Muscle layer of colon (tissue), 2 donors: ENCODE measurements at regions not wholly inside any gene's neighbourhood (a gene's known extent, or its start where the extent isn't known, plus 50 kb on each side); places are given as distances from the start of the nearest gene placed in this dataset.

Source experiments
- H3K27ac ChIP-seq: one replicate; pipeline ENCODE4 v1.7.0; 2013; ENCODE audit warnings: low read depth, mild to moderate bottlenecking, low read length, moderate library complexity
- H3K27me3 ChIP-seq, 2 donors: one replicate each; pipeline ENCODE4 v1.7.0; 2013; ENCODE audit warnings: low read length in 2 of 2, mild to moderate bottlenecking in 2 of 2; ENCODE audit not compliant: insufficient read depth in 2 of 2, control insufficient read depth in 1 of 2
- H3K36me3 ChIP-seq: one replicate; pipeline ENCODE4 v1.7.0; 2013; ENCODE audit warnings: mild to moderate bottlenecking, low read length; ENCODE audit not compliant: insufficient read depth
- H3K4me1 ChIP-seq: one replicate; pipeline ENCODE4 v1.7.0; 2013; ENCODE audit warnings: mild to moderate bottlenecking, low read length; ENCODE audit not compliant: insufficient read depth
- H3K4me3 ChIP-seq, 2 donors: one replicate each; pipeline ENCODE4 v1.7.0; 2013; ENCODE audit warnings: low read length in 2 of 2, low read depth in 1 of 2, mild to moderate bottlenecking in 1 of 2, moderate library complexity in 1 of 2
- H3K9ac ChIP-seq: one replicate; pipeline ENCODE4 v1.7.0; 2013; ENCODE audit warnings: low read length
- H3K9me3 ChIP-seq: one replicate; pipeline ENCODE4 v1.7.0; 2013; ENCODE audit warnings: mild to moderate bottlenecking, low read length
- donor health status: abdominal sarcoma.
- donor health status: Adenocarcinoma of cecum.

DNA sequence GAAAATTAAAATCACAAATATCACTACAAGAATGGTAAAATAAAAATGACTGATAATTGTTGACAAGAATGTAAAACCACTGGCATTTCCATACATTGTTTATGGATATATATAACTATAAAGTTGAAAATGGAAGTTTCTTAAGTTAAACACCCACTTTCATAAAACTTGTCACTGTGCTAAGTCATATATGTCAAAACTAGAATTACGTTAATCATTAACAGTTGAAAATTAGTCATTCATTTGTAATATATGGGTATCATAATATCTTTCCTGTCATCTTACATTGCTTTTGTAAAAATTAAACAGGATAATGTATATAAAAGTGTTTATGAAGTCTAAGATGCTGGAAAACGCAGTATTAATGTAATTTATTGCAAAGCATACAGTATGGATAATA, 1398.6 kb upstream of the ALCAM start:
- no peaks in the 10 kb centered on the region for H3K36me3 ChIP-seq
- no peak overlapping the region for H3K4me3 ChIP-seq
- H3K27me3 ChIP-seq, result no peaks in the 10 kb centered on the region
- H3K9ac ChIP-seq, result no peak overlapping the region
- H3K27ac ChIP-seq, result no peak overlapping the region
- no peaks in the 10 kb centered on the region for H3K4me1 ChIP-seq
- H3K9me3 ChIP-seq, result no peaks in the 10 kb centered on the region

DNA sequence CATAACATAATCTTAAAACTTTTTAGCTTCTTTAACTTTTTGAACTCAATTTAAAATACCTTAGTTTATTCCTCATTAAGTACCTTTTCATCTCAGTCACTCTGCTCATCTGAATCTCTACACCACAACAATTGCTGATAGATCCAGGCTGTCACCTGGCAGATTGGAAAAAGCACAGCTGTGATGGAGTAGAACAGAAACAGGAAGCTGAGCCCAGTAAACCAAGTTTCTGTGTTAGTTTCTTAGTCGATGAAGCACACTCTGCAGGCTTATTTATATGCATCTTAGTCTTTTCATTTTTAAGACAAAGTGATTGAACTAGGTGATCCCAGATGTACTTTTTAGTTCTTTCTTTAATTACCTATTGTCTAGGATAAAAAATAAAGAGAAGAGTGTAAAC, 1398.0 kb upstream of the ALCAM start:
- no peaks in the 10 kb centered on the region for H3K4me1 ChIP-seq
- H3K36me3 ChIP-seq, result no peaks in the 10 kb centered on the region

DNA sequence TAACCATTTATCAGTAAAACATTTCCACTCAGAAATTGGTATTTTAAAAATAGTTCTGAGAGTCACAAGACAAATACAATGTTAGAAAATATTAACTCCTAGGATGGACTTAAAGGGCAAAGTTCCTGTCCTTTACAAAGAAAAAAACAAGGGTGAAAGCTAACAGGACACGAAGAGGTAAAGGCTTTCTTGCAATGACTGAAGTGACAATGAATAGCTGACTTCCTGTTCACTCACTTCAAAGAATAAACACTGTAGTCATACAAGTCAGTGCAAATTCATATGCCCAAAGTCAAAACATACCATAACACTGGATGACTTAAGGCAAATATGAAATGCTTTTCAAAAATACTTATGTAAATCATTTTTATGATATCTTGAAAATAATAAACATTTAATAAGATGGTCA, 1389.8 kb upstream of the ALCAM start:
- Histone ChIP-seq H3K27me3 (no peaks in the 10 kb centered on the region), H3K36me3 (no peaks in the 10 kb centered on the region), H3K9ac (no peak overlapping the region), H3K4me3 (no peak overlapping the region), H3K9me3 (no peaks in the 10 kb centered on the region), H3K4me1 (no peaks in the 10 kb centered on the region), H3K27ac (no peak overlapping the region)

More for the DNA sequence above, 1398.0 kb upstream of the ALCAM start:
- Histone ChIP-seq H3K9ac (no peak overlapping the region), H3K4me3 (no peak overlapping the region), H3K27ac (no peak overlapping the region), H3K27me3 (no peaks in the 10 kb centered on the region), H3K9me3 (no peaks in the 10 kb centered on the region)

DNA sequence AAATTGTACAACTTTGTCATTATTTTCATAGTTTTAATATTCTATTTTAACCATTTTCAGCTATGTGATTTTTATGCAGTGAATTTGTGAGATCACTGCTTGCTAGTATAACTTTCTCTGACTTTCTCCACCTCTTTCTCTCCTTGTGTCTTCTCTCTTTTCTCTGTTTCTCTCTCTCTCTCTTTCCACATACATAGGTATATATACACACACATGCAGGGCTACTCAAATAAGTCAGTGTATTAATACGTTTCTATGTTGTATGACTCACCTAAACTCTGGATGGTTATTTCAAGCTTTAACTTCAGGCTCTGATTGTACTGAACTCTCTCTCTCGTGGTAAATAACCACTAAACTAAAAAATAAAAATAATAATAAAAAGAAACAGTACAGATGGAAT, 1389.3 kb upstream of the ALCAM start:
- Histone ChIP-seq H3K4me3 (no peak overlapping the region), H3K4me1 (no peaks in the 10 kb centered on the region), H3K27ac (no peak overlapping the region), H3K36me3 (no peaks in the 10 kb centered on the region), H3K9ac (no peak overlapping the region), H3K27me3 (no peaks in the 10 kb centered on the region), H3K9me3 (no peaks in the 10 kb centered on the region)

DNA sequence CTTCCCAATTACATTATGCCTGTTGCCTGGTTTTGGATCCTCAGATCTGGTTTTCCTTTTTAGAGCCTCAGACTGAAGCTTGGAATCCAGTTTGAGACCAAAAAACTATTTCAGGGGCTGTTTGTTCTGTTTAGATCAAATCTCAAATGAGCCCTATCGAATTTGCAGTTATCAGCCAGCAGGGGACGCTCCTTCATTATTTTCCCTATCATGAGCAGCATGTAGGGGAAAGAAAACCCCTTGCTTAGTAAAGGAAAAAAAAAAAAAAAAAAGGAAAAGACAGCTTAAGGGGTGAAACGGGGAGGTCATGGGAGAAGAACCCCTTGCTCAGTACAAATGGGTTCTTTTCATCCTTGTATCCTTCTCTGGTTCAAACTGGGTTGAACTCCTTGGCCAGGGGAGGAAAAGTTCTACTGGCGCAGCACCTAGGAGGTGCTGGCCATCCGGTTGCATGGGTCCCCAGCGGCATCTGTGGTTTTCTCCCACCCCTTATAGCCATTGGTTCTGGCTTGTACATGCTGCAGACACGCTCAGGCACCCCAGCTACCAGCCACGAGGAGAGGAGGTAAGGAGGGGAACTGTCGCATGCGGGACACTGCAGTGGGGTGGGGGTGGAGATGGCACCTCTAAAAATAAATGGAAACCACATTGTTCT, 1375.1 kb upstream of the ALCAM start:
- Histone ChIP-seq H3K9ac (no peak overlapping the region), H3K27me3 (no peaks in the 10 kb centered on the region), H3K4me1 (no peaks in the 10 kb centered on the region), H3K9me3 (no peaks in the 10 kb centered on the region), H3K36me3 (no peaks in the 10 kb centered on the region), H3K4me3 (no peak overlapping the region), H3K27ac (no peak overlapping the region)

DNA sequence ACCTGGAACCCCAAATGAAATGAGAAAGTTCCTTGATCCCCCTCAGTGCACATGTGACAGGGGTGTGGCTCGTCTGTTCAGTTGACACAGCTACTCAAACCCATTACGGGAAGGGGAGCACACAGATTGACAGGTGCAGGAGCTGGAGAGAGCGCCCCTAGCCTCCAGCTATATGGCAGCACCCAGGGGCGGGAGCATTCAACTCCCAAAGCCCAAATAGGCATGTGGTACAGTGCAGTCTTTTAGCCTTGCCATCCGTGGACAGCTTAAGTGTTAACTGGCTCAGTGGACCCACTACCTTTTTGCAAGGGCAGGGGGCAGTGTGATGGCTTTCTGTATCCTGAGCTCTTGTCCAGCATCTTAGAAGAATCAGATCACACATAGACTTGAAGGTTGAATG, 1374.2 kb upstream of the ALCAM start:
- Histone ChIP-seq H3K27me3 (no peaks in the 10 kb centered on the region), H3K9me3 (no peaks in the 10 kb centered on the region), H3K4me3 (no peak overlapping the region), H3K36me3 (no peaks in the 10 kb centered on the region), H3K27ac (no peak overlapping the region), H3K9ac (no peak overlapping the region), H3K4me1 (no peaks in the 10 kb centered on the region)

DNA sequence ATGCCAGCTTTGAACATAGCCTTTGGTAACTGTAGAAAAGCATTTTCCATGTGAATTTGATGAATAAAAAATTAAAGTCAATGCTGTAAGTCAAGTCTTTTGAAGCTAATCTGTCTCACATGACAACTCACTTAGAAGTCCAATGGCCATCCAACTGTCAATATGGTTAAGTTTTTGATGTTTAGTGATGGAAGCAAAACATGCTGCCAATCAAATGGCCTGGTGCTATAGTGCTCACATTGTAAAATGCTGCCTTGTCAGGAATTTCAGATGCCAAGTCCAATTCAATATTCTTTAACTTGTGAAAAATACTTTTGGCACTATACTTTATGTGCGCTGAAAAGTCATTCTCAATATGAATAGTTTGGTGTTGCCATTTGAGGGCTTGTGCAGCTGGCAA, 1361.8 kb upstream of the ALCAM start:
- Histone ChIP-seq H3K4me1 (no peaks in the 10 kb centered on the region), H3K9ac (no peak overlapping the region), H3K4me3 (no peak overlapping the region), H3K27ac (no peak overlapping the region), H3K9me3 (no peaks in the 10 kb centered on the region), H3K27me3 (no peaks in the 10 kb centered on the region), H3K36me3 (no peaks in the 10 kb centered on the region)

DNA sequence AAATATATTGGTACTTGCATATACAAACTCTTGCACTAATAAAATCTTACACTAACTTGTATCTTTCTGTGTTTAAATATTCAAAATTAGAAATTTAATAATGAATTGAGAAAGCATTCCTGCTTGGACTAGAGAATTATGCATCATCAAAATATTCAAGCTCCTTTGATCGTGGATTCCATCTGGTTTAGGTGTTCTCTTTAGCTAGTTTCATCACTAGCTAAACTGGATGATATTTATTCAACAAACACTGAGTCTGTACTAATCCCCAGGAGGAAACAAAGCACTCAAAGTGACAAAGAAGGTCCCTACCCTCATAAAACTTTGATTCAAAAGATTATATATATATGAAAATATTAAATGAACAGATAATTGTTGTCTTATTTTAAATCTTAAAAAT, 1360.9 kb upstream of the ALCAM start:
- no peak overlapping the region for H3K9ac ChIP-seq
- H3K9me3 ChIP-seq, result no peaks in the 10 kb centered on the region
- no peak overlapping the region for H3K4me3 ChIP-seq
- no peaks in the 10 kb centered on the region for H3K36me3 ChIP-seq
- no peak overlapping the region for H3K27ac ChIP-seq
- H3K4me1 ChIP-seq, result no peaks in the 10 kb centered on the region
- H3K27me3 ChIP-seq, result no peaks in the 10 kb centered on the region

DNA sequence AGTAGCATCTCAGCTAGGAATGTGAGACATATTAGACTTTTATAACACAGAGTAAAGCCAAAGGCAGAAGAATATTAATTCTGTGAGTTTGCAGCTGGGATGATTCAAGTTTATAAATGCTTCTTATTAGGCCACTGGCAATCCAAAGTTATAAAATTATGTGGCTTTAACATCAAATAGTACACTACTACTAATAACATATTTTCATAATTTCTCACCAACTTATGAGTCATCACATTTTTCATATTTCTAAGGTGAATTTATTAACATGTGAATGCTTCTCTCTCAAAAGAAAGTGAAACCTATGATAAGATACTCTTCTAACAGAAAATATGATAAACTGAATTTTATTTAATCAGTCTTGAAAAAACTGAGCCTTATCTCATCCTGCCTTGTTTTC, 1348.2 kb upstream of the ALCAM start:
- H3K4me1 ChIP-seq, result no peaks in the 10 kb centered on the region
- H3K27ac ChIP-seq, result no peak overlapping the region
- H3K9ac ChIP-seq, result no peak overlapping the region
- H3K9me3 ChIP-seq, result no peaks in the 10 kb centered on the region
- H3K27me3 ChIP-seq, result no peaks in the 10 kb centered on the region
- no peak overlapping the region for H3K4me3 ChIP-seq
- H3K36me3 ChIP-seq, result no peaks in the 10 kb centered on the region

DNA sequence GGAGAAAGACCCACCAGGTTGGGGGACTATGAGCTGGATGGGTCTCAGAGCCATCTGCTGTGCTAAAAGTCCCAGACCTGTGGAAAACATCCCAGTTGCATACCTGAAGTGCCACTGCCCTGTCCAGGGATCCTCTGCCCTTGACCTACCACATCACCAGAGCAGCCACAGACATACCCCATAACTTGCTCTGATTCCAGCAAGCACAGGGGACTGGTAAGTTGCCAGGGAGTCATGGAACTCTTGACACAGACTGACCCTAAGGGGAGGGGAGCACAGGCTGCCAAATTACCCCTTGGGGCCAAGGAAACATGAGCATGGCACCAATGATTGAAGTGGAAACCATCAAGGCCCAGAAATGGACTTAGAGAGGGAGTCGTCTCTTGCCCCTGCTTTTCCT, 1335.1 kb upstream of the ALCAM start:
- H3K9ac ChIP-seq, result no peak overlapping the region
- no peak overlapping the region for H3K4me3 ChIP-seq
- H3K36me3 ChIP-seq, result no peaks in the 10 kb centered on the region
- H3K4me1 ChIP-seq, result no peaks in the 10 kb centered on the region
- H3K9me3 ChIP-seq, result no peaks in the 10 kb centered on the region
- H3K27me3 ChIP-seq, result no peaks in the 10 kb centered on the region
- H3K27ac ChIP-seq, result no peak overlapping the region

DNA sequence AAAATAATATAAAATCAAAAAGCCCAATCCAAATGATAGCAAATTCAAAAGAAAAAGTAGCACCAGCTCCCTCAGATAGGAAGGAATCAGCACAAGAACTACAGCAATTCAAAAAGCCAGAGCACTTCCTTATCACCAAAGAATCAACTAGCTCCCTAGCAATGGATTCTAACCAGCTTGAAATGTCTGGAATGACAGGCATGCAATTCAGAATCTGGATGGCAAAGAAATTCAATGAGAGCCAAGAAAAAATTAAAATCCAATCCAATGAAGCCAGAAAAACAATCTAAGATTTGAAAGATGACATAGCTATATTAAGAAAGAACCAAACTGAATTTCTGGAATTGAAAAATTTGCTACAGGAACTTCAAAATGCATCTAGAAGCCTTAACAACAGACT, 1334.4 kb upstream of the ALCAM start:
- Histone ChIP-seq H3K9me3 (no peaks in the 10 kb centered on the region), H3K36me3 (no peaks in the 10 kb centered on the region), H3K4me3 (no peak overlapping the region), H3K4me1 (no peaks in the 10 kb centered on the region), H3K27me3 (no peaks in the 10 kb centered on the region), H3K9ac (no peak overlapping the region), H3K27ac (no peak overlapping the region)

DNA sequence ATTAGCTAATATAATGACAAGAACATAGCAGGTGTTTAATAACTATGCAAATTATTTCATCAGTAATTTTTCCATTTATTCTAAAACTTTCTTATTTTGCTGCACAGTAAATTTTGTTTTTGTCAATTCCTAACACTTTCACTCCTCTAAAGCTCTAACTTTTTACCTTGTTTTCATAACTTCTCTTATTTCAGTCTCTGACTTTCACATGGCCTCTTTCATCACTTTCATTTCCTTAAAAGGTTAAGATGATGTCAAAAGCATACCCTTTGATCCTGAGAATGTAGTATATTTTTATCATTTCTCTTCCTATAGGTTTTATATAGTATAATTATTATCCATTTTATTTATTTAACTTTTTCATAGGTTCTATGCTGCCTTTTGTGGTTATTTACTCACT, 1325.8 kb upstream of the ALCAM start:
- H3K27ac ChIP-seq, result no peak overlapping the region
- H3K4me3 ChIP-seq, result no peak overlapping the region
- H3K9ac ChIP-seq, result no peak overlapping the region
- H3K9me3 ChIP-seq, result no peaks in the 10 kb centered on the region
- H3K27me3 ChIP-seq, result no peaks in the 10 kb centered on the region
- H3K4me1 ChIP-seq, result no peaks in the 10 kb centered on the region
- H3K36me3 ChIP-seq, result no peaks in the 10 kb centered on the region
